IMR-90 (cell line): ENCODE measurements at regions not wholly inside any gene's neighbourhood (a gene's known extent, or its start where the extent isn't known, plus 50 kb on each side); places are given as distances from the start of the nearest gene placed in this dataset.

Source experiments
- ATAC-seq: fragments of 200-7000 bp; cut with Tn5 transposase; 2 replicates; pipeline ENCODE4 v1.9.1; 2020; ENCODE audit warnings: low read depth, mild to moderate bottlenecking, moderate library complexity
- BruUV-seq: library from RNA; stranded (reverse); fragments of 400-500 nt; replicated peaks from 2 replicates; lab custom pipeline; 2021; lab: Mats Ljungman, UMichigan
- CTCF ChIA-PET: fragments of 300-600 bp; formaldehyde crosslinking; extraction: SDS; loops from one replicate; lab custom pipeline; 2021; ENCODE audit warnings: antibody characterized with exemption; lab: Yijun Ruan, JAX
- POLR2A ChIA-PET: fragments of 300-600 bp; sonication (Branson Sonifier 250); formaldehyde crosslinking; loops from one replicate; lab custom pipeline; 2022; ENCODE audit warnings: antibody characterized with exemption; ENCODE audit not compliant: unreplicated experiment; lab: Charles Lee
- DNase-seq: peaks from one replicate; pipeline ENCODE4 v3.0.0; 2013
- H2AFZ ChIP-seq: replicated peaks from 2 replicates; pipeline ENCODE3; 2013; ENCODE audit warnings: low read length, mild to moderate bottlenecking; ENCODE audit not compliant: poor library complexity
- H2AK5ac ChIP-seq: 2 replicates; pipeline ENCODE4 v1.6.1; 2013; ENCODE audit warnings: low read depth, low read length, inconsistent platforms
- H2AK9ac ChIP-seq: replicated peaks from 2 replicates; pipeline ENCODE3; 2013; ENCODE audit warnings: mild to moderate bottlenecking, low read depth, low read length, moderate library complexity; ENCODE audit not compliant: poor library complexity
- H2BK120ac ChIP-seq: 2 replicates; pipeline ENCODE4 v1.6.1; 2013; ENCODE audit warnings: low read depth, low read length, inconsistent platforms
- H2BK15ac ChIP-seq: 3 replicates; pipeline ENCODE4 v1.6.1; 2013; ENCODE audit warnings: low read depth, low read length, inconsistent platforms
- H2BK20ac ChIP-seq: 2 replicates; pipeline ENCODE4 v1.6.1; 2013; ENCODE audit warnings: low read depth, mild to moderate bottlenecking, inconsistent platforms, low read length, moderate library complexity
- H2BK5ac ChIP-seq: 2 replicates; pipeline ENCODE4 v1.6.1; 2013; ENCODE audit warnings: mild to moderate bottlenecking, low read depth, low read length, inconsistent platforms; ENCODE audit not compliant: poor library complexity, severe bottlenecking
- H3K14ac ChIP-seq: replicated peaks from 2 replicates; pipeline ENCODE4 v1.6.1; 2013; ENCODE audit warnings: low read depth, low read length, inconsistent platforms
- H3K18ac ChIP-seq: 2 replicates; pipeline ENCODE4 v1.6.1; 2013; ENCODE audit warnings: low read depth, low read length, control low read depth
- H3K23ac ChIP-seq: 2 replicates; pipeline ENCODE4 v1.6.1; 2013; ENCODE audit warnings: low read depth, low read length, inconsistent platforms
- H3K27ac ChIP-seq: 2 replicates; pipeline ENCODE4 v1.5.1; 2013; ENCODE audit warnings: mild to moderate bottlenecking, control low read depth, low read length; ENCODE audit not compliant: insufficient read depth
- H3K27me3 ChIP-seq: 2 replicates; pipeline ENCODE4 v1.6.1; 2013; ENCODE audit warnings: low read length; ENCODE audit not compliant: control insufficient read depth, insufficient read depth
- H3K36me3 ChIP-seq: 2 replicates; pipeline ENCODE4 v1.6.1; 2013; ENCODE audit warnings: low read length, mixed read lengths; ENCODE audit not compliant: control insufficient read depth, insufficient read depth
- H3K4ac ChIP-seq: 2 replicates; pipeline ENCODE4 v1.6.1; 2013; ENCODE audit warnings: low read depth, low read length, inconsistent platforms
- H3K4me1 ChIP-seq: 2 replicates; pipeline ENCODE4 v1.6.1; 2013; ENCODE audit warnings: low read length, mixed read lengths; ENCODE audit not compliant: control insufficient read depth, insufficient read depth
- H3K4me2 ChIP-seq: 2 replicates; pipeline ENCODE4 v1.6.1; 2013; ENCODE audit warnings: low read depth, mild to moderate bottlenecking, control low read depth, low read length, moderate library complexity
- H3K4me3 ChIP-seq: 2 replicates; pipeline ENCODE4 v1.5.1; 2013; ENCODE audit warnings: low read depth, mild to moderate bottlenecking, control low read depth, low read length, moderate library complexity; ENCODE audit not compliant: insufficient read depth
- H3K56ac ChIP-seq: 2 replicates; pipeline ENCODE4 v1.6.1; 2013; ENCODE audit warnings: low read length, inconsistent platforms; ENCODE audit not compliant: insufficient read depth; ENCODE audit errors: extremely low read depth
- H3K79me1 ChIP-seq, 2 experiments: 2 replicates each; pipeline ENCODE4 v1.6.1; 2013; ENCODE audit warnings: low read length in 2 of 2, inconsistent platforms in 1 of 2, low read depth in 1 of 2
- H3K9ac ChIP-seq: 2 replicates; pipeline ENCODE4 v1.6.1; 2013; ENCODE audit warnings: low read depth, low read length, control low read depth
- H3K9me1 ChIP-seq: 2 replicates; pipeline ENCODE4 v1.6.1; 2013; ENCODE audit warnings: low read length, inconsistent platforms; ENCODE audit not compliant: insufficient read depth
- H3K9me3 ChIP-seq: 2 replicates; pipeline ENCODE4 v1.6.1; 2013; ENCODE audit warnings: low read length; ENCODE audit not compliant: control insufficient read depth, insufficient read depth
- H4K20me1 ChIP-seq: 2 replicates; pipeline ENCODE4 v1.6.1; 2013; ENCODE audit warnings: low read length, inconsistent platforms; ENCODE audit not compliant: insufficient read depth
- H4K5ac ChIP-seq: 2 replicates; pipeline ENCODE4 v1.6.1; 2013; ENCODE audit warnings: mild to moderate bottlenecking, low read depth, low read length, control low read depth
- H4K8ac ChIP-seq, 2 experiments: 2 replicates each; pipeline ENCODE4 v1.6.1; 2013; ENCODE audit warnings: low read depth in 2 of 2, low read length in 2 of 2, control low read depth in 1 of 2, inconsistent platforms in 1 of 2
- H4K91ac ChIP-seq: 2 replicates; pipeline ENCODE4 v1.6.1; 2013; ENCODE audit warnings: low read depth, low read length, inconsistent platforms; ENCODE audit not compliant: insufficient read depth
- BHLHE40 ChIP-seq: fragments of 150-350 bp; IDR thresholded peaks from 2 replicates; pipeline ENCODE4 v1.6.1; 2016; ENCODE audit warnings: mild to moderate bottlenecking, low read depth, low read length
- CEBPB ChIP-seq: IDR thresholded peaks from 2 replicates; pipeline ENCODE4 v1.6.1; 2012; ENCODE audit warnings: low read depth, low read length, improper control_type of control experiment
- CHD1 ChIP-seq: IDR thresholded peaks from 2 replicates; pipeline ENCODE4 v1.6.1; 2012; ENCODE audit warnings: low read depth, low read length, improper control_type of control experiment
- ELK1 ChIP-seq: fragments of 150-350 bp; IDR thresholded peaks from 2 replicates; pipeline ENCODE4 v1.6.1; 2016; ENCODE audit warnings: low read depth, mild to moderate bottlenecking, low read length, moderate library complexity, borderline replicate concordance
- MAFK ChIP-seq: IDR thresholded peaks from 2 replicates; pipeline ENCODE4 v1.6.1; 2012; ENCODE audit warnings: low read depth, low read length, improper control_type of control experiment
- MAZ ChIP-seq: IDR thresholded peaks from 2 replicates; pipeline ENCODE4 v1.6.1; 2012; ENCODE audit warnings: low read depth, mild to moderate bottlenecking, low read length, improper control_type of control experiment, moderate library complexity, borderline replicate concordance
- MXI1 ChIP-seq: IDR thresholded peaks from 2 replicates; pipeline ENCODE4 v1.6.1; 2012; ENCODE audit warnings: low read depth, mild to moderate bottlenecking, low read length, moderate library complexity, borderline replicate concordance
- POLR2A ChIP-seq: IDR thresholded peaks from 2 replicates; pipeline ENCODE4 v1.6.1; 2012; ENCODE audit warnings: mild to moderate bottlenecking, low read depth, low read length
- RAD21 ChIP-seq: IDR thresholded peaks from 2 replicates; pipeline ENCODE4 v1.6.1; 2012; ENCODE audit warnings: low read length, improper control_type of control experiment
- RCOR1 ChIP-seq: IDR thresholded peaks from 2 replicates; pipeline ENCODE4 v1.6.1; 2012; ENCODE audit warnings: mild to moderate bottlenecking, low read length, improper control_type of control experiment; ENCODE audit not compliant: insufficient replicate concordance
- SMC3 ChIP-seq: fragments of 150-350 bp; IDR thresholded peaks from 2 replicates; pipeline ENCODE4 v1.6.1; 2016; ENCODE audit warnings: low read depth, mild to moderate bottlenecking, antibody characterized with exemption, low read length, moderate library complexity
- WGBS, 2 experiments: methylation state at CpG; one replicate each; pipeline versions ENCODE4 v1.1.5 to v1.1.7; 2013; ENCODE audit warnings: missing lambda C conversion rate in 2 of 2; ENCODE audit not compliant: insufficient read length in 1 of 2; ENCODE audit errors: extremely low coverage in 2 of 2; 5-methylcytosine and 5-hydroxymethylcytosine counted together
- dilution Hi-C: fragments of 300-500 bp; cut with HindIII; formaldehyde crosslinking; loops from one replicate; pipeline ENCODE4 v1.14.3; 2018; ENCODE audit warnings: low sequenced_read_pairs; ENCODE audit not compliant: unreplicated experiment
- in situ Hi-C: fragments of 300-500 bp; cut with MboI; formaldehyde crosslinking; loops from 3 replicates; pipeline ENCODE4 v1.14.3; 2019; ENCODE audit warnings: low sequenced_read_pairs, inconsistent platforms, mixed read lengths
- intact Hi-C: fragments of 100-400 bp; cut with micrococcal nuclease; formaldehyde crosslinking; loops from 2 replicates; pipeline ENCODE4 v1.10.0; 2022
- TF ChIP-seq, protein P1 (sequence below): conservative IDR thresholded peaks from 2 replicates; pipeline ENCODE4 v1.5.1; 2012; ENCODE audit warnings: mild to moderate bottlenecking, low read depth, low read length, improper control_type of control experiment

- TF ChIP-seq CEBPB (no peak), MAZ (no peak), CHD1 (no peak), MXI1 (no peak), SMC3 (no peak), POLR2A (no peak), MAFK (no peak), RAD21 (no peak), ELK1 (no peak), BHLHE40 (no peak), RCOR1 (no peak)
- TF ChIP-seq, protein P1, sequence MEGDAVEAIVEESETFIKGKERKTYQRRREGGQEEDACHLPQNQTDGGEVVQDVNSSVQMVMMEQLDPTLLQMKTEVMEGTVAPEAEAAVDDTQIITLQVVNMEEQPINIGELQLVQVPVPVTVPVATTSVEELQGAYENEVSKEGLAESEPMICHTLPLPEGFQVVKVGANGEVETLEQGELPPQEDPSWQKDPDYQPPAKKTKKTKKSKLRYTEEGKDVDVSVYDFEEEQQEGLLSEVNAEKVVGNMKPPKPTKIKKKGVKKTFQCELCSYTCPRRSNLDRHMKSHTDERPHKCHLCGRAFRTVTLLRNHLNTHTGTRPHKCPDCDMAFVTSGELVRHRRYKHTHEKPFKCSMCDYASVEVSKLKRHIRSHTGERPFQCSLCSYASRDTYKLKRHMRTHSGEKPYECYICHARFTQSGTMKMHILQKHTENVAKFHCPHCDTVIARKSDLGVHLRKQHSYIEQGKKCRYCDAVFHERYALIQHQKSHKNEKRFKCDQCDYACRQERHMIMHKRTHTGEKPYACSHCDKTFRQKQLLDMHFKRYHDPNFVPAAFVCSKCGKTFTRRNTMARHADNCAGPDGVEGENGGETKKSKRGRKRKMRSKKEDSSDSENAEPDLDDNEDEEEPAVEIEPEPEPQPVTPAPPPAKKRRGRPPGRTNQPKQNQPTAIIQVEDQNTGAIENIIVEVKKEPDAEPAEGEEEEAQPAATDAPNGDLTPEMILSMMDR = no peak
- no peaks in the 10 kb centered on the region for H4K20me1 ChIP-seq
- in situ Hi-C loops (no loop called here), dilution Hi-C loops (no loop called here), intact Hi-C loops (no loop called here)
- no peak overlapping the region for H3K23ac ChIP-seq
- no peak for DNase-seq
- no peak overlapping the region for H4K91ac ChIP-seq
- no TSS peak for BruUV-seq
- no peaks in the 10 kb centered on the region for H3K36me3 ChIP-seq
- H3K9me1 ChIP-seq = no peaks in the 10 kb centered on the region
- no peaks in the 10 kb centered on the region for H3K4me1 ChIP-seq
- H3K79me1 ChIP-seq = no peaks in the 10 kb centered on the region
- no peak overlapping the region for H3K4me3 ChIP-seq
- no peak overlapping the region for H2AK5ac ChIP-seq
- POLR2A ChIA-PET = no interaction called here
- no peak overlapping the region for H3K4ac ChIP-seq
- H4K5ac ChIP-seq = no peak overlapping the region
- no peak overlapping the region for H2BK15ac ChIP-seq
- ATAC-seq = no peak
- H3K27ac ChIP-seq = no peak overlapping the region
- H3K27me3 ChIP-seq = no peaks in the 10 kb centered on the region
- H2BK120ac ChIP-seq = no peak overlapping the region
- CTCF ChIA-PET = no interaction called here
- no peaks in the 10 kb centered on the region for H3K9me3 ChIP-seq
- no peak overlapping the region for H2AK9ac ChIP-seq
- no peak overlapping the region for H3K56ac ChIP-seq
- H3K14ac ChIP-seq = no peak overlapping the region
- H2BK20ac ChIP-seq = no peak overlapping the region
- H3K9ac ChIP-seq = no peak overlapping the region
- H4K8ac ChIP-seq = no peak overlapping the region
- H2AFZ ChIP-seq = no peak overlapping the region
- no peak overlapping the region for H3K4me2 ChIP-seq
- no peak overlapping the region for H2BK5ac ChIP-seq
- no CpG with 5 or more reads among the region's 2 CpGs for WGBS, 2 experiments
- no peak overlapping the region for H3K18ac ChIP-seq
These were observed 224.3 kb upstream of the SYNDIG1 start for GRCh38 chr20:24245094-24245493.
